ENCODE measurements at regions not wholly inside any gene's neighbourhood (a gene's known extent, or its start where the extent isn't known, plus 50 kb on each side); places are given as distances from the start of the nearest gene placed in this dataset.

DNA sequence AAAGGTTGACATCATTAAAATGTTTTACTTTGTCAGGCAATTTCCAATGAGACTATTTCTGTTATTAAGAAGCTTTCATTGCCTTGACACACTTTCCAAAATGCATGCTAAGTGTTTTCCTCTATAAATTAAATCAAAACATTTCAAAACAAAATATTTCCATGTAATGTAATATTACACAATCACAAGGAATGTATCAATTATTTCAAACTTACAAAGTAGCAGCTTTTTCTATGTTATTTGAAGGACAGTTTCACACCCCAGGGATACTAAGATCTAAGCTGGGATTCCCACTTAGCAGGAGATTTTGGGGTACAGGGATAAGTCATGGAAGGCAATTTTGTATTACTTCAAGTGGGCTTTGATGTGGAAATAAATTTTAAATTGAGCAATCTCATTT is 144.9 kb downstream of the FOXG1 start:
- no peak overlapping the region for H3K27ac ChIP-seq (replicated peaks in 1 of 4)
- H3K4me1 ChIP-seq = no peaks in the 10 kb centered on the region
- H3K27me3 ChIP-seq = no peaks in the 10 kb centered on the region
- no peaks in the 10 kb centered on the region for H3K9me3 ChIP-seq
- DNase-seq (ENCODE audit: extremely low spot score) = no peak
- H3K36me3 ChIP-seq = no peaks in the 10 kb centered on the region
- no peak for TF ChIP-seq POLR2AphosphoS5 (IDR thresholded peaks at IDR 0.05)
- no peak for TF ChIP-seq POLR2A (IDR thresholded peaks at IDR 0.05; ENCODE audit: low read depth)
- TF ChIP-seq EP300 (IDR thresholded peaks at IDR 0.05) = no peak
- TF ChIP-seq, protein P1, sequence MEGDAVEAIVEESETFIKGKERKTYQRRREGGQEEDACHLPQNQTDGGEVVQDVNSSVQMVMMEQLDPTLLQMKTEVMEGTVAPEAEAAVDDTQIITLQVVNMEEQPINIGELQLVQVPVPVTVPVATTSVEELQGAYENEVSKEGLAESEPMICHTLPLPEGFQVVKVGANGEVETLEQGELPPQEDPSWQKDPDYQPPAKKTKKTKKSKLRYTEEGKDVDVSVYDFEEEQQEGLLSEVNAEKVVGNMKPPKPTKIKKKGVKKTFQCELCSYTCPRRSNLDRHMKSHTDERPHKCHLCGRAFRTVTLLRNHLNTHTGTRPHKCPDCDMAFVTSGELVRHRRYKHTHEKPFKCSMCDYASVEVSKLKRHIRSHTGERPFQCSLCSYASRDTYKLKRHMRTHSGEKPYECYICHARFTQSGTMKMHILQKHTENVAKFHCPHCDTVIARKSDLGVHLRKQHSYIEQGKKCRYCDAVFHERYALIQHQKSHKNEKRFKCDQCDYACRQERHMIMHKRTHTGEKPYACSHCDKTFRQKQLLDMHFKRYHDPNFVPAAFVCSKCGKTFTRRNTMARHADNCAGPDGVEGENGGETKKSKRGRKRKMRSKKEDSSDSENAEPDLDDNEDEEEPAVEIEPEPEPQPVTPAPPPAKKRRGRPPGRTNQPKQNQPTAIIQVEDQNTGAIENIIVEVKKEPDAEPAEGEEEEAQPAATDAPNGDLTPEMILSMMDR (IDR thresholded peaks at IDR 0.05) = no peak
- no peak overlapping the region for H3K4me3 ChIP-seq
- intact Hi-C loops (cut with DNase I) = no loop called here

DNA sequence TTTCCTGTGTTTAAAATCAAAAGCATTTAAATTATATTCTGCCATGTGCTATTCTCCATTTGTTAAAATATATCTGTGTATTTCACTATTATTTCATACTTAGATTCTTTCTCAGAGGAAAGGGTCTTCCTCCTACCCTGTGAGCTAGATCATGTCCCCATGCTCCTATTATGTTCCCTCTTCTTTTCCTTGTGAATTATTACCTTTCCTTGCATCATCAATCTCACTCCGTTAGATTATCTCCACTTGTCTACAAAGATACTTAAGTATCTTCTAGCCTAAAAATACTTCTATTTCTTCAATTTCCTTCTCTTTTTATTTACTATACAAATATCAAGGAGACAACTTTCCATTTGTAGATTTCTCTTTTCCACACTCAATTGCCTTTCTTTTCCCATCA is 146.5 kb downstream of the FOXG1 start:
- WGBS = 87% methylated on average over 1 of the region's 1 CpG
- H3K36me3 ChIP-seq = no peaks in the 10 kb centered on the region
- no peak overlapping the region for H3K4me3 ChIP-seq
- no peak for TF ChIP-seq POLR2AphosphoS5 (IDR thresholded peaks at IDR 0.05)
- TF ChIP-seq, protein P1 (IDR thresholded peaks at IDR 0.05) = no peak
- TF ChIP-seq EP300 (IDR thresholded peaks at IDR 0.05) = no peak
- no peak for TF ChIP-seq POLR2A (IDR thresholded peaks at IDR 0.05; ENCODE audit: low read depth)
- no peak for DNase-seq (ENCODE audit: extremely low spot score)
- intact Hi-C loops (cut with DNase I) = no loop called here
- no peaks in the 10 kb centered on the region for H3K9me3 ChIP-seq
- H3K4me1 ChIP-seq = no peaks in the 10 kb centered on the region
- H3K27ac ChIP-seq (replicated peaks in 1 of 4) = no peak overlapping the region
- H3K27me3 ChIP-seq = no peaks in the 10 kb centered on the region

DNA sequence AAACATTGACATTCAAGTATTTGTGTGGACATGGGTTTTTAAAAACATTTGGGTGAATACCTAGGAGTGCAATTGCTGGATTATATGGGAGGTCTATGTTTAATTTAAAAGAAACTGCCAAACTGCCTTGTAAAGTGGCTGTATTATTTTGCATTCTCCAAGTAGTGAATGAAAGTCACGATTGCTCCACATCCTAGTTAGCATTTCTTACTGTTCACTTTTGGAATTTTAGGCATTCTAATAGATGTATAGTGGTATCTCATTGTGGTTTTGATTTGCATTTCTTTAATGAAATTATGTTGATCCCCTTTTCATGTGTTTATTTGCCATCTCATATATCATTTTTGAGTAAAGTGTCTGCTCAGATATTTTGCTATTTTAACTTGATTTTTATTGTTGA is 159.5 kb downstream of the FOXG1 start:
- Histone ChIP-seq H3K27me3 (no peaks in the 10 kb centered on the region), H3K4me3 (no peak overlapping the region), H3K4me1 (no peaks in the 10 kb centered on the region), H3K9me3 (no peaks in the 10 kb centered on the region), H3K27ac (replicated peaks in 1 of 4) (no peak overlapping the region), H3K36me3 (no peaks in the 10 kb centered on the region)
- intact Hi-C loops (cut with DNase I) = no loop called here
- no peak for TF ChIP-seq POLR2A (IDR thresholded peaks at IDR 0.05; ENCODE audit: low read depth)
- TF ChIP-seq EP300 (IDR thresholded peaks at IDR 0.05) = no peak
- TF ChIP-seq, protein P1 (IDR thresholded peaks at IDR 0.05) = no peak
- no peak for TF ChIP-seq POLR2AphosphoS5 (IDR thresholded peaks at IDR 0.05)
- DNase-seq (ENCODE audit: extremely low spot score) = no peak
- 50% methylated on average over 1 of the region's 1 CpG for WGBS

DNA sequence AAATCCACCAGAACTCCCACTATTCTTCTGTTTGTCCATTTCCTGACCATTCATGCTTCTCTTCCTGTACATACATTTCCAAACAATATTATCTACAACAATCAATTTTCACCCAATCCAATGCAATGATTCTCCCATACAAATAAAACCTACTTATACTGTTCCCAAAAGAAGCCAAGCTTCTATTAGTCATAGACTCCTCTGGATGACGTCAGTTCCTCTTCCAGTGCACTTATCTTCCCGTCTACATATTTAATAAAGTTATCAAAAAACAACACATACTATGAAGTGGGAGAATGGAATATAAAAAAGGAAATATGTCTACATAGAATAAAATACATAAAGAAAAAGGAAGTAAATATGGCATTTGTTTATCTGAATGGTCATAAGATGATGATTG is 165.4 kb downstream of the FOXG1 start:
- intact Hi-C loops (cut with DNase I) = no loop called here
- H3K27me3 ChIP-seq = no peaks in the 10 kb centered on the region
- no peak for DNase-seq (ENCODE audit: extremely low spot score)
- no peaks in the 10 kb centered on the region for H3K36me3 ChIP-seq
- H3K9me3 ChIP-seq = peaks cover 0 to 13% (median 6%) of the 10 kb centered on the region in 4 donors
- no peaks in the 10 kb centered on the region for H3K4me1 ChIP-seq
- no peak for TF ChIP-seq POLR2AphosphoS5 (IDR thresholded peaks at IDR 0.05)
- TF ChIP-seq POLR2A (IDR thresholded peaks at IDR 0.05; ENCODE audit: low read depth) = no peak
- TF ChIP-seq, protein P1 (IDR thresholded peaks at IDR 0.05) = no peak
- TF ChIP-seq EP300 (IDR thresholded peaks at IDR 0.05) = no peak
- no peak overlapping the region for H3K4me3 ChIP-seq
- WGBS = 58% methylated on average over 2 of the region's 2 CpGs
- H3K27ac ChIP-seq (replicated peaks in 1 of 4) = no peak overlapping the region

DNA sequence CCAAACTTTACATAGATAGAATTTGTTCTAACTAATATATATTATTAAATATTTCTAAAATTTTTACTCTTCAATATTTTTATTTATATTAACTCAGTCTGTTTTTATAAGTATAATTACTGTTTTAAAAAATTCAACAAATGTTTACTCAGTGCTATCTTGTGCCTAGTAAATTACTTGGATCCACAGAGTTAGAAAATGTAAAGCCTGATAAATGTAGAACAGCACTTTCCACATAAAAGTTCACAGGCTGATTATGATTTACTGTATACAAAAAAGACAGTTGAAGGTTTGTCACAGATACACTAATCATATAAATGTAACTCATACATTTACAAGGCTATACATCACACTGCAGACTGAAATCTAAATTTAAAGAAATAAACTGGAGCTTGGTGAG is 170.0 kb downstream of the FOXG1 start:
- intact Hi-C loops (cut with DNase I) = no loop called here
- Histone ChIP-seq H3K27ac (replicated peaks in 1 of 4) (no peak overlapping the region), H3K9me3 (peaks cover 0 to 13% (median 6%) of the 10 kb centered on the region in 4 donors), H3K27me3 (no peaks in the 10 kb centered on the region), H3K4me1 (no peaks in the 10 kb centered on the region), H3K36me3 (no peaks in the 10 kb centered on the region), H3K4me3 (no peak overlapping the region)
- TF ChIP-seq EP300 (IDR thresholded peaks at IDR 0.05) = no peak
- TF ChIP-seq POLR2AphosphoS5 (IDR thresholded peaks at IDR 0.05) = no peak
- TF ChIP-seq, protein P1 (IDR thresholded peaks at IDR 0.05) = no peak
- no peak for TF ChIP-seq POLR2A (IDR thresholded peaks at IDR 0.05; ENCODE audit: low read depth)
- no peak for DNase-seq (ENCODE audit: extremely low spot score)
